Heart right ventricle (tissue), 16 donors: ENCODE measurements at regions not wholly inside any gene's neighbourhood (a gene's known extent, or its start where the extent isn't known, plus 50 kb on each side); places are given as distances from the start of the nearest gene placed in this dataset.

Experiments used
- ATAC-seq, 8 donors: fragments of 200-7000 bp; cut with Tn5 transposase; one replicate each; pipeline ENCODE4 v1.9.1; 2020; ENCODE audit warnings: mild to moderate bottlenecking in 8 of 8, moderate library complexity in 8 of 8, moderate number of reproducible peaks in 1 of 8
- DNase-seq, 2 donors: peaks; one replicate each; pipeline ENCODE4 v3.0.0-alpha.2; 2020
- H3K27ac ChIP-seq, 10 donors: fragments of 200-600 bp; sonication (generic) in 2 of 10; one replicate each; pipeline versions ENCODE4 v1.5.0 to v1.8.0; 2020 to 2022; ENCODE audit warnings: mild to moderate bottlenecking in 3 of 10
- H3K27me3 ChIP-seq, 7 donors: fragments of 200-600 bp; one replicate each; pipeline ENCODE4 v1.8.0; 2021 to 2022; ENCODE audit warnings: mild to moderate bottlenecking in 2 of 7
- H3K36me3 ChIP-seq, 9 donors: fragments of 200-600 bp; sonication (generic) in 1 of 9; one replicate each; pipeline versions ENCODE4 v1.5.0 to v1.8.0; 2020 to 2022; ENCODE audit warnings: mild to moderate bottlenecking in 2 of 9
- H3K4me1 ChIP-seq, 9 donors: fragments of 200-600 bp; sonication (generic) in 1 of 9; one replicate each; pipeline versions ENCODE4 v1.5.0 to v1.8.0; 2020 to 2022; ENCODE audit warnings: mild to moderate bottlenecking in 4 of 9
- H3K4me3 ChIP-seq, 10 donors: fragments of 200-600 bp; sonication (generic) in 2 of 10; one replicate each; pipeline versions ENCODE4 v1.5.0 to v1.8.0; 2020 to 2022; ENCODE audit warnings: mild to moderate bottlenecking in 7 of 10, moderate library complexity in 2 of 10
- H3K9me3 ChIP-seq, 11 donors: fragments of 200-600 bp in 10 of 11; sonication (generic) in 2 of 11; one replicate each; pipeline versions ENCODE4 v1.5.0 to v1.8.0; 2013 to 2022; ENCODE audit warnings: mild to moderate bottlenecking in 2 of 11, control low read depth in 1 of 11, moderate library complexity in 1 of 11
- CTCF ChIP-seq, 9 donors: fragments of 200-600 bp; sonication (generic) in 2 of 9; IDR thresholded peaks; one replicate each; pipeline versions ENCODE4 v1.5.0 to v1.8.0; 2021 to 2022; ENCODE audit warnings: antibody characterized with exemption in 9 of 9, mild to moderate bottlenecking in 5 of 9, moderate library complexity in 1 of 9
- WGBS, 2 donors: extraction: QIAGEN DNeasy Blood & Tissue Kit; methylation state at CpG; one replicate each; pipeline ENCODE4 v1.1.7; 2013; ENCODE audit warnings: inconsistent platforms in 1 of 2; 5-methylcytosine and 5-hydroxymethylcytosine counted together
- intact Hi-C, 10 donors: fragments of 100-400 bp; cut with DNase I; formaldehyde crosslinking; loops; one replicate each; pipeline versions ENCODE4 v1.11.1 to v1.14.2; 2022
- donor health status: Arrhythmogenic right ventricular cardiomyopathy.
- donor health status: ischemic (EF 13 %, LVEDD 7.1; RV severe dilation, severe dysfunction).
- donor health status: healthy with polysubstance abuse.
- donor health status: DM: no; HTN: yes; CAD: no.
- donor health status: DM: no; HTN: no; CAD: no.
- donor health status: ischemic (EF 25% LVEDD 6.9; RV normal size, moderate dysfunction).
- donor health status: ischemic (EF 25% LVEDD 5.7; RV mildly dilated, moderate dysfunction).
- donor health status: healthy.
- donor health status: DM: yes; HTN: yes; CAD: no.
- donor health status: Ischemic cardiomyopathy.
- donor health status: ischemic (EF 35%, LVEDD 5.7; RV mildly dilated, moderate dysfunction).
- donor health status: nonischemic (EF 11% LVEDD 7.7; RV severe dilation, severe dysfunction).
- donor health status: DM: yes; HTN: yes; CAD: no.
- donor health status: PGD.
- donor health status: ischemic (EF 29% LVEDD 5.4; RV normal size, mild dysfunction).
- donor health status: nonischemic (EF 23%, LVEDD 6.1; RV moderate dilation, normal function).

GRCh38 chr17:52524096-52524637, 365.7 kb upstream of the CA10 start:
- no peak for TF ChIP-seq CTCF (IDR thresholded peaks at IDR 0.05)
- peaks cover 0 to 3% (median 0%) of the 10 kb centered on the region in 11 donors for H3K9me3 ChIP-seq
- intact Hi-C loops: no loop called here
- 70 to 74% methylated on average over 3 of the region's 3 CpGs for WGBS, 2 donors
- H3K36me3 ChIP-seq: no peaks in the 10 kb centered on the region
- ATAC-seq (no peak), DNase-seq (no peak)
- no peak overlapping the region for H3K27ac ChIP-seq
- no peaks in the 10 kb centered on the region for H3K27me3 ChIP-seq
- no peaks in the 10 kb centered on the region for H3K4me1 ChIP-seq
- no peak overlapping the region for H3K4me3 ChIP-seq

- TF ChIP-seq CTCF (IDR thresholded peaks at IDR 0.05): no peak
- no peak for DNase-seq
- H3K4me1 ChIP-seq: no peaks in the 10 kb centered on the region
- no peak overlapping the region for H3K27ac ChIP-seq
- peaks cover 0 to 2% (median 0%) of the 10 kb centered on the region in 11 donors for H3K9me3 ChIP-seq
- ATAC-seq: no peak
- no peaks in the 10 kb centered on the region for H3K36me3 ChIP-seq
- intact Hi-C loops: no loop called here
- H3K4me3 ChIP-seq: no peak overlapping the region
- H3K27me3 ChIP-seq: no peaks in the 10 kb centered on the region
These were observed 358.7 kb upstream of the CA10 start for GRCh38 chr17:52517176-52517575.

GRCh38 chr17:52515927-52516326, 357.4 kb upstream of the CA10 start:
- Histone ChIP-seq H3K4me3 (no peak overlapping the region), H3K4me1 (no peaks in the 10 kb centered on the region), H3K27me3 (no peaks in the 10 kb centered on the region), H3K27ac (no peak overlapping the region), H3K36me3 (no peaks in the 10 kb centered on the region), H3K9me3 (peaks cover 0 to 14% (median 4%) of the 10 kb centered on the region in 11 donors)
- intact Hi-C loops: no loop called here
- TF ChIP-seq CTCF (IDR thresholded peaks at IDR 0.05): no peak
- no peak for DNase-seq
- 69 to 80% methylated on average over 2 of the region's 2 CpGs for WGBS, 2 donors
- ATAC-seq: no peak

GRCh38 chr17:52505601-52506000, 347.1 kb upstream of the CA10 start:
- no peaks in the 10 kb centered on the region for H3K36me3 ChIP-seq
- H3K9me3 ChIP-seq: peaks cover 0 to 6% (median 0%) of the 10 kb centered on the region in 11 donors
- no peak overlapping the region for H3K4me3 ChIP-seq
- H3K27ac ChIP-seq: no peak overlapping the region
- no peak for TF ChIP-seq CTCF (IDR thresholded peaks at IDR 0.05)
- no peaks in the 10 kb centered on the region for H3K4me1 ChIP-seq
- ATAC-seq (no peak), DNase-seq (no peak)
- peaks cover 0 to 4% (median 0%) of the 10 kb centered on the region in 7 donors for H3K27me3 ChIP-seq
- intact Hi-C loops: no loop called here
